ENCODE measurements at regions not wholly inside any gene's neighbourhood (a gene's known extent, or its start where the extent isn't known, plus 50 kb on each side); places are given as distances from the start of the nearest gene placed in this dataset.

DNA sequence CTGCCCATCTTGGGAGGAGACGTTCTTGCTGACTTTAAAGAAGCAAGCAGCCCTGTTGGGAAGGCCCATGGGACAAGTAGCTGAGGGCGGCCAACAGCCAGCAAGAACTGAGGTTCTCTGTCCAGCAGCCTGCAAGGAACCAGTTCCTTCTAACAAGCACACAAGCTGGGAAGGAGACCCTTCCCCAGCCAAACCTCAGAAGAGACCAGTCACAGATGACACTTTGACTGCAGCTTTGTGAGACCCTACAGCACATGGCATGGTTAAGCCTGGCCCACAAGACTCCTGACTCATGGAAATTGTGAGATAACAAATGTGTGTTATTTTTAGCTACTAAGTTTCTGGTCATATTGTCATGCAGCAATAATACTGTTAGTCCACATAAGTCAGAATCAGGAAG is 99.9 kb downstream of the PRLHR start (continued):
- TF ChIP-seq ZNF24 (IDR thresholded peaks at IDR 0.05) (no peak), ZNF263 (CRISPR knock-in tag; IDR thresholded peaks at IDR 0.05; ENCODE audit: borderline replicate concordance) (no peak), CREBBP (IDR thresholded peaks at IDR 0.05; ENCODE audit: low read depth, low read length) (no peak), ZNF780A (CRISPR knock-in tag; IDR thresholded peaks at IDR 0.05) (no peak), TCF7 (IDR thresholded peaks at IDR 0.05; ENCODE audit: borderline replicate concordance) (no peak), EGR1 (conservative IDR thresholded peaks at IDR 0.05) (no peak), ETV6 (IDR thresholded peaks at IDR 0.05; ENCODE audit: borderline replicate concordance in 1 of 2, low read depth in 2 of 2, low read length in 1 of 2) (no peak), ETV6 (CRISPR knock-in tag; IDR thresholded peaks at IDR 0.05; ENCODE audit: borderline replicate concordance) (no peak), KDM5B (IDR thresholded peaks at IDR 0.05; ENCODE audit: insufficient replicate concordance, low read depth, low read length) (no peak), FOXK1 (CRISPR knock-in tag; IDR thresholded peaks at IDR 0.05; ENCODE audit: borderline replicate concordance) (no peak), U2AF1 (optimal IDR thresholded peaks at IDR 0.05; ENCODE audit: low read depth, low read length) (no peak), ZNF324 (CRISPR knock-in tag; IDR thresholded peaks at IDR 0.05) (no peak), ILK (tag; IDR thresholded peaks at IDR 0.05; ENCODE audit: borderline replicate concordance, low read depth) (no peak), ZNF695 (CRISPR knock-in tag; IDR thresholded peaks at IDR 0.05) (no peak), ARHGAP35 (IDR thresholded peaks at IDR 0.05; ENCODE audit: partially characterized antibody) (no peak), ZNF583 (CRISPR knock-in tag; IDR thresholded peaks at IDR 0.05) (no peak), XRCC3 (IDR thresholded peaks at IDR 0.05) (no peak), BACH1 (tag; IDR thresholded peaks at IDR 0.05) (peak; percentile 33; the same call in 1 of the 2 replicates), POLR3G (IDR thresholded peaks at IDR 0.05; ENCODE audit: extremely low read depth, insufficient read length, insufficient replicate concordance) (no peak), GATA2 (CRISPR knock-in tag; IDR thresholded peaks at IDR 0.05) (no peak), ZNF12 (CRISPR knock-in tag; IDR thresholded peaks at IDR 0.05) (no peak), TAF7 (tag; IDR thresholded peaks at IDR 0.05) (no peak)
- TF ChIP-seq, protein P1, sequence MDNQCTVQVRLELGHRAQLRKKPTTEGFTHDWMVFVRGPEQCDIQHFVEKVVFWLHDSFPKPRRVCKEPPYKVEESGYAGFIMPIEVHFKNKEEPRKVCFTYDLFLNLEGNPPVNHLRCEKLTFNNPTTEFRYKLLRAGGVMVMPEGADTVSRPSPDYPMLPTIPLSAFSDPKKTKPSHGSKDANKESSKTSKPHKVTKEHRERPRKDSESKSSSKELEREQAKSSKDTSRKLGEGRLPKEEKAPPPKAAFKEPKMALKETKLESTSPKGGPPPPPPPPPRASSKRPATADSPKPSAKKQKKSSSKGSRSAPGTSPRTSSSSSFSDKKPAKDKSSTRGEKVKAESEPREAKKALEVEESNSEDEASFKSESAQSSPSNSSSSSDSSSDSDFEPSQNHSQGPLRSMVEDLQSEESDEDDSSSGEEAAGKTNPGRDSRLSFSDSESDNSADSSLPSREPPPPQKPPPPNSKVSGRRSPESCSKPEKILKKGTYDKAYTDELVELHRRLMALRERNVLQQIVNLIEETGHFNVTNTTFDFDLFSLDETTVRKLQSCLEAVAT (IDR thresholded peaks at IDR 0.05), result no peak
- TF ChIP-seq, protein P2, sequence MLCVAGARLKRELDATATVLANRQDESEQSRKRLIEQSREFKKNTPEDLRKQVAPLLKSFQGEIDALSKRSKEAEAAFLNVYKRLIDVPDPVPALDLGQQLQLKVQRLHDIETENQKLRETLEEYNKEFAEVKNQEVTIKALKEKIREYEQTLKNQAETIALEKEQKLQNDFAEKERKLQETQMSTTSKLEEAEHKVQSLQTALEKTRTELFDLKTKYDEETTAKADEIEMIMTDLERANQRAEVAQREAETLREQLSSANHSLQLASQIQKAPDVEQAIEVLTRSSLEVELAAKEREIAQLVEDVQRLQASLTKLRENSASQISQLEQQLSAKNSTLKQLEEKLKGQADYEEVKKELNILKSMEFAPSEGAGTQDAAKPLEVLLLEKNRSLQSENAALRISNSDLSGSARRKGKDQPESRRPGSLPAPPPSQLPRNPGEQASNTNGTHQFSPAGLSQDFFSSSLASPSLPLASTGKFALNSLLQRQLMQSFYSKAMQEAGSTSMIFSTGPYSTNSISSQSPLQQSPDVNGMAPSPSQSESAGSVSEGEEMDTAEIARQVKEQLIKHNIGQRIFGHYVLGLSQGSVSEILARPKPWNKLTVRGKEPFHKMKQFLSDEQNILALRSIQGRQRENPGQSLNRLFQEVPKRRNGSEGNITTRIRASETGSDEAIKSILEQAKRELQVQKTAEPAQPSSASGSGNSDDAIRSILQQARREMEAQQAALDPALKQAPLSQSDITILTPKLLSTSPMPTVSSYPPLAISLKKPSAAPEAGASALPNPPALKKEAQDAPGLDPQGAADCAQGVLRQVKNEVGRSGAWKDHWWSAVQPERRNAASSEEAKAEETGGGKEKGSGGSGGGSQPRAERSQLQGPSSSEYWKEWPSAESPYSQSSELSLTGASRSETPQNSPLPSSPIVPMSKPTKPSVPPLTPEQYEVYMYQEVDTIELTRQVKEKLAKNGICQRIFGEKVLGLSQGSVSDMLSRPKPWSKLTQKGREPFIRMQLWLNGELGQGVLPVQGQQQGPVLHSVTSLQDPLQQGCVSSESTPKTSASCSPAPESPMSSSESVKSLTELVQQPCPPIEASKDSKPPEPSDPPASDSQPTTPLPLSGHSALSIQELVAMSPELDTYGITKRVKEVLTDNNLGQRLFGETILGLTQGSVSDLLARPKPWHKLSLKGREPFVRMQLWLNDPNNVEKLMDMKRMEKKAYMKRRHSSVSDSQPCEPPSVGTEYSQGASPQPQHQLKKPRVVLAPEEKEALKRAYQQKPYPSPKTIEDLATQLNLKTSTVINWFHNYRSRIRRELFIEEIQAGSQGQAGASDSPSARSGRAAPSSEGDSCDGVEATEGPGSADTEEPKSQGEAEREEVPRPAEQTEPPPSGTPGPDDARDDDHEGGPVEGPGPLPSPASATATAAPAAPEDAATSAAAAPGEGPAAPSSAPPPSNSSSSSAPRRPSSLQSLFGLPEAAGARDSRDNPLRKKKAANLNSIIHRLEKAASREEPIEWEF (CRISPR knock-in tag; IDR thresholded peaks at IDR 0.05), result no peak
- TF ChIP-seq, protein P3, sequence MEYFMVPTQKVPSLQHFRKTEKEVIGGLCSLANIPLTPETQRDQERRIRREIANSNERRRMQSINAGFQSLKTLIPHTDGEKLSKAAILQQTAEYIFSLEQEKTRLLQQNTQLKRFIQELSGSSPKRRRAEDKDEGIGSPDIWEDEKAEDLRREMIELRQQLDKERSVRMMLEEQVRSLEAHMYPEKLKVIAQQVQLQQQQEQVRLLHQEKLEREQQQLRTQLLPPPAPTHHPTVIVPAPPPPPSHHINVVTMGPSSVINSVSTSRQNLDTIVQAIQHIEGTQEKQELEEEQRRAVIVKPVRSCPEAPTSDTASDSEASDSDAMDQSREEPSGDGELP (CRISPR knock-in tag; IDR thresholded peaks at IDR 0.05; ENCODE audit: borderline replicate concordance), result no peak

Measured in K562 (cell line).